H1 (cell line): ENCODE measurements at regions not wholly inside any gene's neighbourhood (a gene's known extent, or its start where the extent isn't known, plus 50 kb on each side); places are given as distances from the start of the nearest gene placed in this dataset.
"Not testable (repeated sequence)": the region's sequence is repeated elsewhere in the genome, so short reads cannot be mapped to it uniquely, and the experiment has no call there.

Experiments used
- CTCF ChIA-PET: fragments of 300-600 bp; sonication (Branson Sonifier 250); formaldehyde crosslinking; loops from one replicate; lab custom pipeline; 2021; ENCODE audit not compliant: partially characterized antibody; lab: Charles Lee
- POLR2A ChIA-PET: fragments of 300-600 bp; sonication (Branson Sonifier 250); formaldehyde crosslinking; loops from one replicate; lab custom pipeline; 2021; ENCODE audit warnings: inconsistent platforms; ENCODE audit not compliant: partially characterized antibody; lab: Charles Lee
- DNase-seq, 2 experiments: peaks; one replicate each; pipeline versions ENCODE4 v3.0.0 to v3.0.0-alpha.2; 2010 to 2022; ENCODE audit warnings: low spot score in 2 of 2, low read depth in 1 of 2, mixed read lengths in 1 of 2
- FAIRE-seq: peaks from 2 replicates; lab custom pipeline; 2011; peaks lifted over from hg19 to GRCh38; lab: Jason Lieb, UNC
- H2AFZ ChIP-seq: 2 replicates; pipeline ENCODE4 v1.8.1; 2012; ENCODE audit warnings: low read length, inconsistent platforms
- H2AK5ac ChIP-seq: 2 replicates; pipeline ENCODE4 v1.6.1; 2013; ENCODE audit warnings: low read depth, low read length
- H2BK120ac ChIP-seq: replicated peaks from 2 replicates; pipeline ENCODE3; 2013; ENCODE audit warnings: low read depth, low read length, inconsistent platforms
- H2BK12ac ChIP-seq: 2 replicates; pipeline ENCODE4 v1.6.1; 2013; ENCODE audit warnings: low read depth, low read length
- H2BK15ac ChIP-seq: 2 replicates; pipeline ENCODE4 v1.6.1; 2013; ENCODE audit warnings: low read length
- H2BK20ac ChIP-seq: 2 replicates; pipeline ENCODE4 v1.6.1; 2013; ENCODE audit warnings: low read length
- H2BK5ac ChIP-seq: 2 replicates; pipeline ENCODE4 v1.6.1; 2013; ENCODE audit warnings: low read depth, low read length
- H3K14ac ChIP-seq: 2 replicates; pipeline ENCODE4 v1.6.1; 2013; ENCODE audit warnings: inconsistent platforms; ENCODE audit not compliant: insufficient read length
- H3K18ac ChIP-seq: 2 replicates; pipeline ENCODE4 v1.6.1; 2013; ENCODE audit warnings: low read length; ENCODE audit errors: extremely low read depth
- H3K23ac ChIP-seq: 2 replicates; pipeline ENCODE4 v1.6.1; 2013; ENCODE audit warnings: inconsistent platforms; ENCODE audit not compliant: insufficient read length
- H3K23me2 ChIP-seq: 2 replicates; pipeline ENCODE4 v1.6.1; 2013; ENCODE audit warnings: low read depth, low read length
- H3K27ac ChIP-seq: 2 replicates; pipeline ENCODE4 v1.6.1; 2011; ENCODE audit warnings: low read depth, low read length, inconsistent platforms
- H3K27me3 ChIP-seq, 4 experiments: replicated peaks in 1 of 4; 1 replicate in 1 of 4; 2 replicates in 3 of 4; pipeline versions ENCODE4 v1.6.1 to v1.8.1; 2011 to 2013; ENCODE audit warnings: low read length in 3 of 4, mild to moderate bottlenecking in 3 of 4, inconsistent platforms in 2 of 4, mixed read lengths in 2 of 4, moderate library complexity in 1 of 4; ENCODE audit not compliant: control insufficient read depth in 3 of 4, insufficient read depth in 3 of 4; ENCODE audit errors: extremely low read depth in 1 of 4
- H3K36me3 ChIP-seq, 4 experiments: 2 replicates each; pipeline versions ENCODE4 v1.6.1 to v1.8.1; 2011 to 2013; ENCODE audit warnings: mild to moderate bottlenecking in 4 of 4, low read length in 3 of 4, moderate library complexity in 2 of 4, control low read depth in 1 of 4, inconsistent platforms in 1 of 4; ENCODE audit not compliant: insufficient read depth in 4 of 4, control insufficient read depth in 2 of 4
- H3K4ac ChIP-seq: replicated peaks from 2 replicates; pipeline ENCODE3; 2013; ENCODE audit warnings: low read length, low read depth, mixed read lengths, inconsistent platforms; ENCODE audit not compliant: insufficient read length
- H3K4me1 ChIP-seq, 4 experiments: replicated peaks in 1 of 4; 1 replicate in 1 of 4; 2 replicates in 3 of 4; pipeline versions ENCODE4 v1.6.1 to v1.8.1; 2011 to 2013; ENCODE audit warnings: low read length in 3 of 4, inconsistent platforms in 2 of 4, mixed read lengths in 1 of 4; ENCODE audit not compliant: insufficient read depth in 4 of 4, control insufficient read depth in 3 of 4
- H3K4me2 ChIP-seq, 2 experiments: 2 replicates each; pipeline versions ENCODE4 v1.6.1 to v1.8.1; 2011 to 2013; ENCODE audit warnings: low read depth in 2 of 2, low read length in 2 of 2, control low read depth in 1 of 2, inconsistent platforms in 1 of 2, mild to moderate bottlenecking in 1 of 2; ENCODE audit not compliant: insufficient read depth in 1 of 2
- H3K4me3 ChIP-seq, 4 experiments: fragments of 200-600, 300-600 bp in 1 of 4; sonication (generic), shearing (Covaris generic), sonication (Bioruptor Twin) in 1 of 4; 2 replicates each; pipeline versions ENCODE4 v1.5.1 to v1.8.1; 2011 to 2016; ENCODE audit warnings: low read length in 4 of 4, low read depth in 3 of 4, control low read depth in 2 of 4, inconsistent platforms in 2 of 4, mild to moderate bottlenecking in 2 of 4, mixed read lengths in 1 of 4, moderate library complexity in 1 of 4; ENCODE audit not compliant: insufficient read depth in 2 of 4; ENCODE audit errors: extremely low read depth in 1 of 4
- H3K56ac ChIP-seq: replicated peaks from 2 replicates; pipeline ENCODE3; 2013; ENCODE audit warnings: low read depth, mild to moderate bottlenecking, mixed read lengths, low read length, inconsistent platforms; ENCODE audit not compliant: insufficient read length
- H3K79me1 ChIP-seq: 2 replicates; pipeline ENCODE4 v1.6.1; 2013; ENCODE audit warnings: low read depth, low read length, control low read depth
- H3K79me2 ChIP-seq, 2 experiments: 2 replicates each; pipeline versions ENCODE4 v1.6.1 to v1.8.1; 2012 to 2013; ENCODE audit warnings: low read length in 2 of 2, mild to moderate bottlenecking in 2 of 2, inconsistent platforms in 1 of 2; ENCODE audit not compliant: insufficient read depth in 2 of 2, control insufficient read depth in 1 of 2
- H3K9ac ChIP-seq, 4 experiments: replicated peaks in 1 of 4; 1 replicate in 1 of 4; 2 replicates in 3 of 4; pipeline versions ENCODE4 v1.6.1 to v1.8.1; 2011 to 2013; ENCODE audit warnings: low read depth in 3 of 4, low read length in 3 of 4, control low read depth in 2 of 4, mild to moderate bottlenecking in 2 of 4, moderate library complexity in 2 of 4, inconsistent platforms in 1 of 4; ENCODE audit errors: extremely low read depth in 1 of 4
- H3K9me3 ChIP-seq, 2 experiments: 2 replicates each; pipeline versions ENCODE4 v1.6.1 to v1.8.1; 2012 to 2013; ENCODE audit warnings: mild to moderate bottlenecking in 2 of 2, moderate library complexity in 2 of 2, control low read depth in 1 of 2, inconsistent platforms in 1 of 2, low read depth in 1 of 2, low read length in 1 of 2, mixed read lengths in 1 of 2; ENCODE audit not compliant: insufficient read depth in 2 of 2
- H4K20me1 ChIP-seq, 2 experiments: replicated peaks in 1 of 2; 2 replicates each; pipeline versions ENCODE3 to v1.8.1; 2011 to 2013; ENCODE audit warnings: inconsistent platforms in 2 of 2, low read length in 2 of 2, mild to moderate bottlenecking in 1 of 2; ENCODE audit not compliant: insufficient read depth in 2 of 2, control insufficient read depth in 1 of 2
- H4K5ac ChIP-seq: 2 replicates; pipeline ENCODE4 v1.6.1; 2013; ENCODE audit warnings: low read length, low read depth, mixed read lengths, inconsistent platforms; ENCODE audit not compliant: insufficient read length
- H4K8ac ChIP-seq: 2 replicates; pipeline ENCODE4 v1.8.0; 2013; ENCODE audit warnings: mild to moderate bottlenecking, moderate library complexity, low read length, inconsistent platforms; ENCODE audit not compliant: insufficient read depth; ENCODE audit errors: extremely low read depth
- H4K91ac ChIP-seq: replicated peaks from 2 replicates; pipeline ENCODE3; 2013; ENCODE audit warnings: low read length, mixed read lengths, inconsistent platforms; ENCODE audit not compliant: insufficient read length
- WGBS, 2 experiments: shearing (Covaris generic) in 1 of 2; methylation state at CpG; one replicate each; pipeline versions ENCODE4 v1.1.6 to v1.1.7; 2013 to 2015; ENCODE audit warnings: low lambda C conversion rate in 2 of 2, mixed read lengths in 2 of 2, inconsistent platforms in 1 of 2, low coverage in 1 of 2, missing lambda C conversion rate in 1 of 2; ENCODE audit not compliant: insufficient replicate concordance in 2 of 2, insufficient coverage in 1 of 2, insufficient read length in 1 of 2; ENCODE audit errors: extremely low coverage in 1 of 2, missing lambda C conversion rate in 1 of 2; 5-methylcytosine and 5-hydroxymethylcytosine counted together

GRCh38 chr3:8440142-8440541, 61.5 kb upstream of the LMCD1 start:
- H3K79me1 ChIP-seq, H2AK5ac ChIP-seq, H3K4me3 ChIP-seq, H3K27me3 ChIP-seq, H3K23me2 ChIP-seq, H3K4ac ChIP-seq, H2AFZ ChIP-seq, H3K23ac ChIP-seq, H2BK12ac ChIP-seq, H3K9ac ChIP-seq, H3K14ac ChIP-seq, H3K56ac ChIP-seq, H4K8ac ChIP-seq, DNase-seq, H3K4me2 ChIP-seq, H3K18ac ChIP-seq, H2BK5ac ChIP-seq, FAIRE-seq, H4K20me1 ChIP-seq, H2BK120ac ChIP-seq, H4K91ac ChIP-seq, H3K27ac ChIP-seq, CTCF ChIA-PET, H3K79me2 ChIP-seq, POLR2A ChIA-PET, H3K36me3 ChIP-seq, H2BK20ac ChIP-seq, H4K5ac ChIP-seq, H2BK15ac ChIP-seq: not testable (repeated sequence)
- WGBS, 2 experiments = no CpG with 5 or more reads among the region's 30 CpGs
- Histone ChIP-seq H3K4me1 (peaks cover 2 to 14% (median 5%) of the 10 kb centered on the region in 4 experiments; a peak in 6 of 7 replicates), H3K9me3 (peaks cover 4 to 14% of the 10 kb centered on the region in 2 experiments; a peak in 2 of 4 replicates)
